ENCODE measurements at regions not wholly inside any gene's neighbourhood (a gene's known extent, or its start where the extent isn't known, plus 50 kb on each side); places are given as distances from the start of the nearest gene placed in this dataset.

- CTCF ChIA-PET, result no interaction called here
- H3K4me3 ChIP-seq (ENCODE audit: low read depth, low read length), result no peak overlapping the region
- H3K36me3 ChIP-seq (ENCODE audit: control insufficient read depth, insufficient read depth, low read length), result no peaks in the 10 kb centered on the region
- POLR2A ChIA-PET, result no interaction called here
- no peak for TF ChIP-seq CTCF (IDR thresholded peaks at IDR 0.05; ENCODE audit: insufficient read depth, low read depth, low read length)
- no peaks in the 10 kb centered on the region for H3K27me3 ChIP-seq (ENCODE audit: control insufficient read depth, insufficient read depth, low read length)
- no peak for DNase-seq (ENCODE audit: low read depth)
These were observed 342.5 kb upstream of the GATB start for GRCh38 chr4:152103181-152103901.

GRCh38 chr4:152102436-152103000 lies 341.7 kb upstream of the GATB start:
- ChIA-PET CTCF (interaction anchor here (0.9 kb wide), 2 partner anchors 9 to 11 kb away, joined by 3 to 5 read pairs; no protein-coding TSS in a partner anchor), POLR2A (interaction anchor here (0.5 to 0.6 kb wide), 2 partner anchors 19 to 26 kb away, joined by 3 to 5 read pairs; no protein-coding TSS in a partner anchor)
- Histone ChIP-seq H3K27me3 (ENCODE audit: control insufficient read depth, insufficient read depth, low read length) (no peaks in the 10 kb centered on the region), H3K36me3 (ENCODE audit: control insufficient read depth, insufficient read depth, low read length) (no peaks in the 10 kb centered on the region), H3K4me3 (ENCODE audit: low read depth, low read length) (no peak overlapping the region)
- no peak for DNase-seq (ENCODE audit: low read depth)
- no peak for TF ChIP-seq CTCF (IDR thresholded peaks at IDR 0.05; ENCODE audit: insufficient read depth, low read depth, low read length)

GRCh38 chr4:152101556-152102435 lies 341.0 kb upstream of the GATB start:
- no peak for TF ChIP-seq CTCF (IDR thresholded peaks at IDR 0.05; ENCODE audit: insufficient read depth, low read depth, low read length)
- no peak overlapping the region for H3K4me3 ChIP-seq (ENCODE audit: low read depth, low read length)
- DNase-seq (ENCODE audit: low read depth), result peak; percentile 9
- CTCF ChIA-PET, result interaction anchor here (0.7 to 0.9 kb wide), 3 partner anchors 8 to 275 kb away, joined by 3 to 5 read pairs (median 3); no protein-coding TSS in a partner anchor
- H3K27me3 ChIP-seq (ENCODE audit: control insufficient read depth, insufficient read depth, low read length), result no peaks in the 10 kb centered on the region
- POLR2A ChIA-PET, result interaction anchor here (0.5 to 0.6 kb wide), 2 partner anchors 18 to 25 kb away, joined by 3 to 5 read pairs; no protein-coding TSS in a partner anchor
- no peaks in the 10 kb centered on the region for H3K36me3 ChIP-seq (ENCODE audit: control insufficient read depth, insufficient read depth, low read length)

GRCh38 chr4:152100379-152101201 lies 339.8 kb upstream of the GATB start:
- H3K4me3 ChIP-seq (ENCODE audit: low read depth, low read length), result no peak overlapping the region
- no peak for DNase-seq (ENCODE audit: low read depth)
- H3K36me3 ChIP-seq (ENCODE audit: control insufficient read depth, insufficient read depth, low read length), result no peaks in the 10 kb centered on the region
- ChIA-PET POLR2A (no interaction called here), CTCF (no interaction called here)
- TF ChIP-seq CTCF (IDR thresholded peaks at IDR 0.05; ENCODE audit: insufficient read depth, low read depth, low read length), result no peak
- no peaks in the 10 kb centered on the region for H3K27me3 ChIP-seq (ENCODE audit: control insufficient read depth, insufficient read depth, low read length)

Data from BJ (cell line).